ENCODE measurements at regions not wholly inside any gene's neighbourhood (a gene's known extent, or its start where the extent isn't known, plus 50 kb on each side); places are given as distances from the start of the nearest gene placed in this dataset.

DNA sequence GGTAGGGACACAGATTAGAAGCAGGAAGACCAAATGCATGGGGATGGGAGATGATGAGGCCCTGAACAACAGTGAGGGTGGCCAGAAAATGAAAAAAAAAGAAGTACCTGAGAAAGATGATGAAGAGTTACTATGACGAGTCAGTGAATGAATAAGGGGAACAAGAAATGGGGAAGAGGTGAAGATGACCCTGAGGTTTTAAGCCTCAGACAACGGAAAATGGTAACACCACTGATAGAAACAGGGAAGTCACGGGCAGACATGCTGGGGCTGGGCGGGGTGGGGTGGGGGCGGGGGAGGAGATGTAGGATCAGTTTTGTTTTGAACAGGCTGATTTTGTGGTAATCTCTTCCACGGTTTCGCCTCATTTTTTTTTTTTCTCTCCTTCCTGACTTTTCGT lies 205.1 kb upstream of the CADM1 start:
- Histone ChIP-seq H3K9me3 (ENCODE audit: low read length) (no peaks in the 10 kb centered on the region), H3K36me3 (ENCODE audit: insufficient read depth, low read length) (no peaks in the 10 kb centered on the region), H3K4me3 (ENCODE audit: low read length) (no peak overlapping the region), H3F3A (ENCODE audit: insufficient read depth, low read length, poor library complexity, severe bottlenecking) (no peaks in the 10 kb centered on the region), H4K20me1 (ENCODE audit: insufficient read depth) (no peaks in the 10 kb centered on the region), H3K79me2 (replicated peaks; ENCODE audit: insufficient read depth, low read length) (no peaks in the 10 kb centered on the region), H3K9ac (ENCODE audit: low read length) (no peak overlapping the region), H3K9me2 (ENCODE audit: insufficient read depth, low read length) (no peaks in the 10 kb centered on the region), H2AFZ (ENCODE audit: low read depth, low read length) (no peak overlapping the region), H3K27me3 (ENCODE audit: insufficient read depth, low read depth, low read length) (no peaks in the 10 kb centered on the region), H3K4me2 (ENCODE audit: low read length) (no peak overlapping the region), H3K27ac (ENCODE audit: low read length) (no peak overlapping the region)
- TF ChIP-seq MXI1 (conservative IDR thresholded peaks at IDR 0.05; ENCODE audit: poor library complexity, severe bottlenecking) (no peak), EP300 (conservative IDR thresholded peaks at IDR 0.05; ENCODE audit: poor library complexity, severe bottlenecking) (no peak), TAF1 (IDR thresholded peaks at IDR 0.05; ENCODE audit: low read depth) (no peak), EZH2 (IDR thresholded peaks at IDR 0.05; ENCODE audit: borderline replicate concordance, insufficient read depth, low read length, poor library complexity, severe bottlenecking) (no peak)

DNA sequence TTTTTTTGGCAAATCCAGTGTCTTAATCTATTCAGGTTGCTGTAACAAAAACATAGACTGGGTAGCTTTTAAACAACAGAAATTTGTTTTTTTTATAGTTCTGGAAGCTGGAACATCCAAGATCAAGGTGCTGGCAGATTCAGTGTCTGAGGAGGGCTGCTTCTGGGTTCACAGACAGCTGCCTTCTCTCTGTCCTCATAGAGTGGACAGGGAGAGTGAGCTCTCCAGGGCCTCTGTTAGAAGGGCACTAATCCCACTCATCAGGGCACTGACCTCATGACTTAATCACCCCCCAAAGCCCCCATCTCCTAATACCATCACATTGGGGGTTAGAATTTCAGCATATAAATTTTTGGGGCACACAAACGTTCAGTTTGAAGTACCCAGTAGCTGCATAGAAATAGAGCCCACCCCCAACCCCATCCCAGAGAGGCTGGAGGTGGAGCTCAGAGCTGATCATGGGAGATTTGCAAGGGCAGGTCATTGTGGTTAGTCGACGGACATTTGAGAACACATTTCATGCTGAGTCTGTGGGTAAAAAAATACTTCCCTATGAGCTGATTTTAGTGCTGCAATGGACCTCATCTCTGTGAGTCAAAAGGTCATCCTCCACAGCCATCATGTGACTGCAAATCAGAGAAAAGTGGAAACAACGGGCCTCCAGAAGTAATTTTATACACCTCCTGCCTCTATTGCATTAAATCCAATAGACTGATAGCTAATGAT lies 203.1 kb upstream of the CADM1 start:
- Histone ChIP-seq H3K27me3 (ENCODE audit: insufficient read depth, low read depth, low read length) (no peaks in the 10 kb centered on the region), H4K20me1 (ENCODE audit: insufficient read depth) (no peaks in the 10 kb centered on the region), H3K4me3 (ENCODE audit: low read length) (no peak overlapping the region), H3K27ac (ENCODE audit: low read length) (no peak overlapping the region), H2AFZ (ENCODE audit: low read depth, low read length) (no peak overlapping the region), H3K79me2 (replicated peaks; ENCODE audit: insufficient read depth, low read length) (no peaks in the 10 kb centered on the region), H3K9me3 (ENCODE audit: low read length) (no peaks in the 10 kb centered on the region), H3F3A (ENCODE audit: insufficient read depth, low read length, poor library complexity, severe bottlenecking) (no peaks in the 10 kb centered on the region), H3K36me3 (ENCODE audit: insufficient read depth, low read length) (no peaks in the 10 kb centered on the region), H3K9me2 (ENCODE audit: insufficient read depth, low read length) (no peaks in the 10 kb centered on the region), H3K4me2 (ENCODE audit: low read length) (no peak overlapping the region), H3K9ac (ENCODE audit: low read length) (no peak overlapping the region)
- no peak for TF ChIP-seq TAF1 (IDR thresholded peaks at IDR 0.05; ENCODE audit: low read depth)
- no peak for TF ChIP-seq RAD21 (conservative IDR thresholded peaks at IDR 0.05)
- no peak for TF ChIP-seq SMC3 (conservative IDR thresholded peaks at IDR 0.05; ENCODE audit: poor library complexity)
- TF ChIP-seq EZH2 (IDR thresholded peaks at IDR 0.05; ENCODE audit: borderline replicate concordance, insufficient read depth, low read length, poor library complexity, severe bottlenecking), result no peak
- TF ChIP-seq EP300 (conservative IDR thresholded peaks at IDR 0.05; ENCODE audit: poor library complexity, severe bottlenecking), result no peak
- TF ChIP-seq, protein P1, sequence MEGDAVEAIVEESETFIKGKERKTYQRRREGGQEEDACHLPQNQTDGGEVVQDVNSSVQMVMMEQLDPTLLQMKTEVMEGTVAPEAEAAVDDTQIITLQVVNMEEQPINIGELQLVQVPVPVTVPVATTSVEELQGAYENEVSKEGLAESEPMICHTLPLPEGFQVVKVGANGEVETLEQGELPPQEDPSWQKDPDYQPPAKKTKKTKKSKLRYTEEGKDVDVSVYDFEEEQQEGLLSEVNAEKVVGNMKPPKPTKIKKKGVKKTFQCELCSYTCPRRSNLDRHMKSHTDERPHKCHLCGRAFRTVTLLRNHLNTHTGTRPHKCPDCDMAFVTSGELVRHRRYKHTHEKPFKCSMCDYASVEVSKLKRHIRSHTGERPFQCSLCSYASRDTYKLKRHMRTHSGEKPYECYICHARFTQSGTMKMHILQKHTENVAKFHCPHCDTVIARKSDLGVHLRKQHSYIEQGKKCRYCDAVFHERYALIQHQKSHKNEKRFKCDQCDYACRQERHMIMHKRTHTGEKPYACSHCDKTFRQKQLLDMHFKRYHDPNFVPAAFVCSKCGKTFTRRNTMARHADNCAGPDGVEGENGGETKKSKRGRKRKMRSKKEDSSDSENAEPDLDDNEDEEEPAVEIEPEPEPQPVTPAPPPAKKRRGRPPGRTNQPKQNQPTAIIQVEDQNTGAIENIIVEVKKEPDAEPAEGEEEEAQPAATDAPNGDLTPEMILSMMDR (IDR thresholded peaks at IDR 0.05; ENCODE audit: poor library complexity, severe bottlenecking), result no peak
- TF ChIP-seq POLR2AphosphoS5 (IDR thresholded peaks at IDR 0.05), result no peak
- TF ChIP-seq MXI1 (conservative IDR thresholded peaks at IDR 0.05; ENCODE audit: poor library complexity, severe bottlenecking), result no peak
- TF ChIP-seq, protein P2, sequence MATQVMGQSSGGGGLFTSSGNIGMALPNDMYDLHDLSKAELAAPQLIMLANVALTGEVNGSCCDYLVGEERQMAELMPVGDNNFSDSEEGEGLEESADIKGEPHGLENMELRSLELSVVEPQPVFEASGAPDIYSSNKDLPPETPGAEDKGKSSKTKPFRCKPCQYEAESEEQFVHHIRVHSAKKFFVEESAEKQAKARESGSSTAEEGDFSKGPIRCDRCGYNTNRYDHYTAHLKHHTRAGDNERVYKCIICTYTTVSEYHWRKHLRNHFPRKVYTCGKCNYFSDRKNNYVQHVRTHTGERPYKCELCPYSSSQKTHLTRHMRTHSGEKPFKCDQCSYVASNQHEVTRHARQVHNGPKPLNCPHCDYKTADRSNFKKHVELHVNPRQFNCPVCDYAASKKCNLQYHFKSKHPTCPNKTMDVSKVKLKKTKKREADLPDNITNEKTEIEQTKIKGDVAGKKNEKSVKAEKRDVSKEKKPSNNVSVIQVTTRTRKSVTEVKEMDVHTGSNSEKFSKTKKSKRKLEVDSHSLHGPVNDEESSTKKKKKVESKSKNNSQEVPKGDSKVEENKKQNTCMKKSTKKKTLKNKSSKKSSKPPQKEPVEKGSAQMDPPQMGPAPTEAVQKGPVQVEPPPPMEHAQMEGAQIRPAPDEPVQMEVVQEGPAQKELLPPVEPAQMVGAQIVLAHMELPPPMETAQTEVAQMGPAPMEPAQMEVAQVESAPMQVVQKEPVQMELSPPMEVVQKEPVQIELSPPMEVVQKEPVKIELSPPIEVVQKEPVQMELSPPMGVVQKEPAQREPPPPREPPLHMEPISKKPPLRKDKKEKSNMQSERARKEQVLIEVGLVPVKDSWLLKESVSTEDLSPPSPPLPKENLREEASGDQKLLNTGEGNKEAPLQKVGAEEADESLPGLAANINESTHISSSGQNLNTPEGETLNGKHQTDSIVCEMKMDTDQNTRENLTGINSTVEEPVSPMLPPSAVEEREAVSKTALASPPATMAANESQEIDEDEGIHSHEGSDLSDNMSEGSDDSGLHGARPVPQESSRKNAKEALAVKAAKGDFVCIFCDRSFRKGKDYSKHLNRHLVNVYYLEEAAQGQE (IDR thresholded peaks at IDR 0.05; ENCODE audit: borderline replicate concordance), result no peak

All from neural cell (in vitro differentiated cells).